Suprapubic skin (tissue), 3 donors: ENCODE measurements at regions not wholly inside any gene's neighbourhood (a gene's known extent, or its start where the extent isn't known, plus 50 kb on each side); places are given as distances from the start of the nearest gene placed in this dataset.

Experiments
- CTCF ChIP-seq, 2 donors: fragments of 200-600 bp in 1 of 2; fragments of 450-650 bp in 1 of 2; sonication (generic) in 1 of 2; IDR thresholded peaks; one replicate each; pipeline ENCODE4 v1.5.1; 2016 to 2019; ENCODE audit warnings: antibody characterized with exemption in 2 of 2, mild to moderate bottlenecking in 1 of 2, moderate library complexity in 1 of 2
- POLR2A ChIP-seq, 2 donors: fragments of 450-650 bp; IDR thresholded peaks; one replicate each; pipeline ENCODE4 v1.6.1; 2017; ENCODE audit warnings: antibody characterized with exemption in 2 of 2, mild to moderate bottlenecking in 2 of 2, moderate library complexity in 2 of 2

DNA sequence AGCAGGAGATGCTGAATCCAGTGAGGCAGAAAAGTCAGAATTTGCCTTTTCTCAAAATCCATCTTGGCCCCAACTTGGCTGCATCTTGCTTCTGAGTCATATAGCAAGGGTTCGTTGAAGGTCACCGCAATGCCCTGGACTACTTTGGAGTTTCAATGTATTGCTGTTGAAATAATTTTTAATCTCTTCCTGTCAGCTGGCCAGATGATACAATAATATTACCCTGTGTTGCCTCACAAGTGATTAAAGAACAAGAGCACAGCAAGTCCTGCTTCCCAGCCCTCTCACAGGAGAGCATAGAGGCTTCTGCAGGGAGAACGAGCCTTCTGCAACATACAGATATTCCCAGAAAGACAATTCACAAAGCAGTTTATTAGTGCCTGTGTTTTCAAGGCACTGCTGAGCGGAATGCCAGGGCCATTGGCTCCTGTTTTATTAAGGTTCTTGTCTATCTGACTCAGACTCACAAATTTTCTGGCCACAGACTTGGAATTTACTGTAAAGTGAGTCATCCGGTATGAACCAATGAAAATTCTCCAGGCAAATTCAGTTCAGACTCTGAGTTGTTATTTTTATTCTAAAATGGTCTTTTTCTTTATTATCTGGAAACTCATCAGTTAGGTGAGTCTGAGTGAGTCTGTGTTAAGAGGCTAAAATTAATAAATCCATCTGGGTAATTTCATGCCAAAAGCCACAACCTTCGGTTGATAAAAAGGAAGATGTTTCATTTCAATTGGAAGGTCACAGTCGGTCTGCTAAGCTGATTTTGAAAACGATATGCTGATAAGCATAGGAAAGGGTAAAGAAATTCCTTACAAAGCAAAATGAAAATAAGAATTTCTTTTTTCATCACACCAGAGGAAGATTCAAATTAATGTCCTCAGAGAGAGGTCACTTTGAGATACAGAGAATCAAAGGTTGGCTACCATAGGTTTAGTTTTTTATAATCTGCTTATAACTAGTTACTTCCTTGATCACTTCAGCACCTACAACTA is 289.4 kb upstream of the STXBP5 start:
- TF ChIP-seq CTCF (IDR thresholded peaks at IDR 0.05) (no peak), POLR2A (IDR thresholded peaks at IDR 0.05) (no peak)
